ENCODE measurements at regions not wholly inside any gene's neighbourhood (a gene's known extent, or its start where the extent isn't known, plus 50 kb on each side); places are given as distances from the start of the nearest gene placed in this dataset.
"Not testable (repeated sequence)": the region's sequence is repeated elsewhere in the genome, so short reads cannot be mapped to it uniquely, and the experiment has no call there.

- H3K4me3 ChIP-seq (ENCODE audit: low read length): no peak overlapping the region
- peaks cover 3% of the 10 kb centered on the region; the same call in 1 of the 2 replicates for H3K9me3 ChIP-seq (ENCODE audit: insufficient read depth, low read length)
- H4K20me1 ChIP-seq (ENCODE audit: insufficient read depth, low read length): no peaks in the 10 kb centered on the region
- H2AFZ ChIP-seq (ENCODE audit: low read depth, low read length): no peak overlapping the region
- no peaks in the 10 kb centered on the region for H3K79me2 ChIP-seq (ENCODE audit: low read length)
- no peaks in the 10 kb centered on the region for H3K27me3 ChIP-seq (ENCODE audit: low read depth, low read length)
- TF ChIP-seq EZH2phosphoT487 (IDR thresholded peaks at IDR 0.05; ENCODE audit: low read depth) (no peak), CTCF (IDR thresholded peaks at IDR 0.05; ENCODE audit: low read depth, low read length) (no peak)
- H3K27ac ChIP-seq (ENCODE audit: low read length): no peak overlapping the region
- no peaks in the 10 kb centered on the region for H3K4me1 ChIP-seq (ENCODE audit: low read length)
- H3K36me3 ChIP-seq (replicated peaks; ENCODE audit: low read depth, low read length): no peaks in the 10 kb centered on the region
- no peak overlapping the region for H3K4me2 ChIP-seq (ENCODE audit: low read length)
- no peak overlapping the region for H3K9ac ChIP-seq (ENCODE audit: low read length)
These were observed 137.7 kb upstream of the XIRP2 start for GRCh38 chr2:166750624-166751023.

DNA sequence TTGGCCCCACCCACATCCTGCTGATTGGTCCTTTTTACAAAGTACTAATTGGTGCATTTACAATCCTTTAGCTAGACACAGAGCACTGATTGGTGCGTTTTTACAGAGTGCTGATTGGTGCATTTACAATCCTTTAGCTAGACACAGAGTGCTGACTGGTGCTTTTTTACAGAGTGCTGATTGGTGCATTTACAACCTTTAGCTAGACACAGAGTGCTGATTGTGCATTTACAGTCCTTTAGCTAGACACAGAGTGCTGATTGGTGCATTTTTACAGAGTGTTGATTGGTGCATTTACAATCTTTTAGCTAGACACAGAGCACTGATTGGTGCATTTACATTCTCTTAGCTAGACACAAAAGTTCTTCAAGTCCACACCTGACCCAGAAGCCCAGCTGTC lies 144.2 kb upstream of the XIRP2 start:
- H3K79me2 ChIP-seq (ENCODE audit: low read length); H3K4me1 ChIP-seq (ENCODE audit: low read length); H3K27ac ChIP-seq (ENCODE audit: low read length); H3K4me3 ChIP-seq (ENCODE audit: low read length); H3K36me3 ChIP-seq (replicated peaks; ENCODE audit: low read depth, low read length); H2AFZ ChIP-seq (ENCODE audit: low read depth, low read length); H4K20me1 ChIP-seq (ENCODE audit: insufficient read depth, low read length); H3K27me3 ChIP-seq (ENCODE audit: low read depth, low read length); H3K9ac ChIP-seq (ENCODE audit: low read length); H3K4me2 ChIP-seq (ENCODE audit: low read length): not testable (repeated sequence)
- peaks cover 10% of the 10 kb centered on the region for H3K9me3 ChIP-seq (ENCODE audit: insufficient read depth, low read length)

DNA sequence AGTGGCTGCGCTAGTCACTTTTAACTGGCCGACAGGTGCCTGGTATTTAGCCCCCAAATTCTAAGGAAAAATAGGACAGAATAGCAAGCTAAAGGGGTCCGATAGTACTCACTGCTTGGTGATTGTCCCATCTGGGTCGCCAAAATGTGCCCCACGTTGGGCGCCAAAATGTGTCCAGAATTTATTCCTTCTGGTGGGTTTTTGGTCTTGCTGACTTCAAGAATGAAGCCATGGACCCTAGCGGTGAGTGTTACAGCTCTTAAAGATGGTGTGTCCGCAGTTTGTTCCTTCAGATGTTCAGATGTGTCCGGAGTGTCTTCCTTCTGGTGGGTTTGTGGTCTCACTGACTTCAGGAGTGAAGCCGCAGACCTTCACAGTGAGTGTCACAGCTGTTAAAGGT lies 144.8 kb upstream of the XIRP2 start:
- not testable (repeated sequence) for H3K36me3 ChIP-seq (replicated peaks; ENCODE audit: low read depth, low read length); H3K9ac ChIP-seq (ENCODE audit: low read length); H3K27me3 ChIP-seq (ENCODE audit: low read depth, low read length); H3K4me3 ChIP-seq (ENCODE audit: low read length); H3K4me1 ChIP-seq (ENCODE audit: low read length); H3K27ac ChIP-seq (ENCODE audit: low read length); H3K4me2 ChIP-seq (ENCODE audit: low read length); H4K20me1 ChIP-seq (ENCODE audit: insufficient read depth, low read length); H2AFZ ChIP-seq (ENCODE audit: low read depth, low read length); H3K79me2 ChIP-seq (ENCODE audit: low read length)
- peaks cover 10% of the 10 kb centered on the region for H3K9me3 ChIP-seq (ENCODE audit: insufficient read depth, low read length)

DNA sequence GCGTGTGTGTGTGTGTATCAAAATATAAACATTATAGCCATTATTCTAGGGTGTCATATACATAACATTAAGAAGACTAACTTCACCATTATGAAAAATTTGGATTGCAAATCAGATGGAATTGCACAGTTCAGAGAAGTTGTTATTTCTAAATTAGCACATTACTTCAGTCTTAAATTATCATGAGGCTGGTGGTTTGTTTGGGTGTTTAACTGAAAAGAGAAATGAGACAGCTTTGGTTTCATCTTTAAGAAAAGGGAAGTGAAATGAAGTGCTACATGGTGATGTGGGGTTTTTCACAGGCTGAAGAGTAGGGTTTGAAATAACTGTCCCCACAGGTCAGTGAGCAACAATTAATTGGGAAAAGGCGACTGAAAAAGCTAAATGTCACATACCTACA lies 161.2 kb upstream of the XIRP2 start:
- peaks cover 37% of the 10 kb centered on the region for H3K9me3 ChIP-seq (ENCODE audit: insufficient read depth, low read length)
- H3K27ac ChIP-seq (ENCODE audit: low read length): peak overlapping the region; percentile 81
- no peaks in the 10 kb centered on the region for H4K20me1 ChIP-seq (ENCODE audit: insufficient read depth, low read length)
- H3K27me3 ChIP-seq (ENCODE audit: low read depth, low read length): no peaks in the 10 kb centered on the region
- H3K4me1 ChIP-seq (ENCODE audit: low read length): peaks cover 31% of the 10 kb centered on the region
- H3K79me2 ChIP-seq (ENCODE audit: low read length): no peaks in the 10 kb centered on the region
- H3K36me3 ChIP-seq (replicated peaks; ENCODE audit: low read depth, low read length): peaks cover 43% of the 10 kb centered on the region
- no peak for TF ChIP-seq EZH2phosphoT487 (IDR thresholded peaks at IDR 0.05; ENCODE audit: low read depth)
- no peak for TF ChIP-seq CTCF (IDR thresholded peaks at IDR 0.05; ENCODE audit: low read depth, low read length)
- H3K4me2 ChIP-seq (ENCODE audit: low read length): peak overlapping the region; percentile 48
- H3K9ac ChIP-seq (ENCODE audit: low read length): no peak overlapping the region
- H3K4me3 ChIP-seq (ENCODE audit: low read length): peak overlapping the region; percentile 32
- H2AFZ ChIP-seq (ENCODE audit: low read depth, low read length): no peak overlapping the region

GRCh38 chr2:166725927-166726924 lies 162.1 kb upstream of the XIRP2 start:
- no peak for TF ChIP-seq CTCF (IDR thresholded peaks at IDR 0.05; ENCODE audit: low read depth, low read length)
- no peak for TF ChIP-seq EZH2phosphoT487 (IDR thresholded peaks at IDR 0.05; ENCODE audit: low read depth)
- peaks cover 43% of the 10 kb centered on the region for H3K36me3 ChIP-seq (replicated peaks; ENCODE audit: low read depth, low read length)
- no peaks in the 10 kb centered on the region for H3K27me3 ChIP-seq (ENCODE audit: low read depth, low read length)
- no peak overlapping the region for H3K9ac ChIP-seq (ENCODE audit: low read length)
- no peaks in the 10 kb centered on the region for H4K20me1 ChIP-seq (ENCODE audit: insufficient read depth, low read length)
- H3K27ac ChIP-seq (ENCODE audit: low read length): peak overlapping the region; percentile 81
- H3K9me3 ChIP-seq (ENCODE audit: insufficient read depth, low read length): peaks cover 37% of the 10 kb centered on the region
- H2AFZ ChIP-seq (ENCODE audit: low read depth, low read length): no peak overlapping the region
- H3K4me3 ChIP-seq (ENCODE audit: low read length): peak overlapping the region; percentile 32
- no peaks in the 10 kb centered on the region for H3K79me2 ChIP-seq (ENCODE audit: low read length)
- H3K4me2 ChIP-seq (ENCODE audit: low read length): peak overlapping the region; percentile 48
- peaks cover 31% of the 10 kb centered on the region for H3K4me1 ChIP-seq (ENCODE audit: low read length)

Measured in OCI-LY3 (cell line).